GM23338 (cell line): ENCODE measurements at regions not wholly inside any gene's neighbourhood (a gene's known extent, or its start where the extent isn't known, plus 50 kb on each side); places are given as distances from the start of the nearest gene placed in this dataset.

Source experiments
- ATAC-seq: fragments of 200-7000 bp; cut with Tn5 transposase; 3 replicates; pipeline ENCODE4 v1.9.1; 2020
- DNase-seq: peaks from one replicate; pipeline ENCODE4 v3.0.0-alpha.2; 2015; ENCODE audit warnings: low spot score
- H2AFZ ChIP-seq: fragments of 200-600 bp; sonication (generic); 2 replicates; pipeline ENCODE4 v1.8.0; 2016; ENCODE audit warnings: antibody characterized with exemption, mild to moderate bottlenecking, moderate library complexity
- H3F3A ChIP-seq: fragments of 200-600 bp; sonication (generic); replicated peaks from 2 replicates; pipeline ENCODE4 v1.8.0; 2017; ENCODE audit warnings: antibody characterized with exemption, mixed run types, low read depth
- H3K27ac ChIP-seq: fragments of 200-600 bp; sonication (generic); 2 replicates; pipeline ENCODE4 v1.6.1; 2016; ENCODE audit warnings: low read depth
- H3K27me3 ChIP-seq: fragments of 200-600 bp; sonication (generic); 2 replicates; pipeline ENCODE4 v1.8.0; 2016; ENCODE audit warnings: mild to moderate bottlenecking, mixed run types, moderate library complexity; ENCODE audit not compliant: insufficient read depth
- H3K36me3 ChIP-seq: fragments of 200-600 bp; sonication (generic); 2 replicates; pipeline ENCODE4 v1.8.0; 2016; ENCODE audit warnings: mild to moderate bottlenecking; ENCODE audit not compliant: insufficient read depth
- H3K4me1 ChIP-seq: fragments of 200-600 bp; sonication (generic); 2 replicates; pipeline ENCODE4 v1.8.0; 2016; ENCODE audit warnings: mild to moderate bottlenecking, moderate library complexity; ENCODE audit not compliant: insufficient read depth
- H3K4me2 ChIP-seq: fragments of 200-600 bp; sonication (generic); 2 replicates; pipeline ENCODE4 v1.7.1; 2017; ENCODE audit warnings: mixed run types
- H3K4me3 ChIP-seq: fragments of 200-600 bp; sonication (generic); 2 replicates; pipeline ENCODE4 v1.6.1; 2016; ENCODE audit warnings: mixed run types
- H3K79me2 ChIP-seq: fragments of 200-600 bp; sonication (generic); replicated peaks from 2 replicates; pipeline ENCODE4 v1.8.0; 2017; ENCODE audit warnings: mild to moderate bottlenecking; ENCODE audit not compliant: insufficient read depth
- H3K9me2 ChIP-seq: fragments of 200-600 bp; sonication (generic); 2 replicates; pipeline ENCODE4 v1.8.0; 2017; ENCODE audit not compliant: insufficient read depth
- H4K20me1 ChIP-seq: fragments of 200-600 bp; sonication (generic); replicated peaks from 2 replicates; pipeline ENCODE4 v1.8.0; 2017; ENCODE audit warnings: mild to moderate bottlenecking; ENCODE audit not compliant: insufficient read depth
- H3K27ac Mint-ChIP-seq: 2 replicates; pipeline ENCODE4 v1.8.0; 2020; ENCODE audit warnings: inconsistent platforms, mild to moderate bottlenecking, moderate library complexity, mixed read lengths
- H3K27me3 Mint-ChIP-seq: 3 replicates; pipeline ENCODE4 v1.8.0; 2022; ENCODE audit warnings: low read depth, mild to moderate bottlenecking, moderate library complexity, mixed read lengths, inconsistent platforms; ENCODE audit not compliant: insufficient read depth, poor library complexity
- H3K36me3 Mint-ChIP-seq: 3 replicates; pipeline ENCODE4 v1.8.0; 2021; ENCODE audit warnings: low read depth, mild to moderate bottlenecking, inconsistent platforms, moderate library complexity, mixed read lengths
- H3K4me1 Mint-ChIP-seq: 3 replicates; pipeline ENCODE4 v1.8.0; 2020; ENCODE audit warnings: mild to moderate bottlenecking, inconsistent platforms, mixed read lengths
- H3K4me3 Mint-ChIP-seq: 3 replicates; pipeline ENCODE4 v1.8.0; 2021; ENCODE audit warnings: moderate library complexity, mild to moderate bottlenecking, inconsistent platforms, mixed read lengths
- H3K9me3 Mint-ChIP-seq: 3 replicates; pipeline ENCODE4 v1.8.0; 2020; ENCODE audit warnings: moderate library complexity, mild to moderate bottlenecking, inconsistent platforms, mixed read lengths
- CREB1 ChIP-seq: fragments of 250-450 bp; sonication (Bioruptor Pico); IDR thresholded peaks from 2 replicates; pipeline ENCODE4 v1.5.0; 2020; ENCODE audit warnings: low read depth, mild to moderate bottlenecking, moderate library complexity
- CTCF ChIP-seq, 2 experiments: fragments of 200-600 bp in 1 of 2; sonication (generic) in 1 of 2; conservative IDR thresholded peaks; 2 replicates each; pipeline versions ENCODE4 v1.5.1 to v1.6.1; 2016 to 2017; ENCODE audit warnings: antibody characterized with exemption in 2 of 2, low read depth in 2 of 2, mild to moderate bottlenecking in 2 of 2, moderate library complexity in 1 of 2
- NANOG ChIP-seq: IDR thresholded peaks from 2 replicates; pipeline ENCODE4 v1.6.1; 2016; ENCODE audit warnings: antibody characterized with exemption, borderline replicate concordance
- STAT1 ChIP-seq: IDR thresholded peaks from one replicate; pipeline ENCODE4 v1.6.1; 2016; ENCODE audit warnings: antibody characterized with exemption; ENCODE audit not compliant: unreplicated experiment
- ZNF331 ChIP-seq: fragments of 250-450 bp; sonication (Bioruptor Pico); IDR thresholded peaks from 2 replicates; pipeline ENCODE4 v1.5.0; 2020; ENCODE audit warnings: low read depth, mild to moderate bottlenecking, moderate library complexity
- ZNF462 ChIP-seq: fragments of 250-450 bp; sonication (Bioruptor Pico); IDR thresholded peaks from 2 replicates; pipeline ENCODE4 v1.5.0; 2020; ENCODE audit warnings: mild to moderate bottlenecking, moderate library complexity

- no peak for TF ChIP-seq ZNF462 (CRISPR knock-in tag)
Measured at GRCh38 chr2:56113382-56113975, 70.3 kb upstream of the CCDC85A start (continued).

- H4K20me1 ChIP-seq: no peaks in the 10 kb centered on the region
- H3K27ac ChIP-seq: peak overlapping the region; percentile 3; the same call in 1 of the 2 replicates
- H3K4me3 Mint-ChIP-seq: peak overlapping the region; percentile 57
- H3K79me2 ChIP-seq: no peaks in the 10 kb centered on the region
- H3K27me3 ChIP-seq: no peaks in the 10 kb centered on the region
- peaks cover 47% of the 10 kb centered on the region for H3K4me1 Mint-ChIP-seq
- H2AFZ ChIP-seq: peak overlapping the region; percentile 3; the same call in 1 of the 2 replicates
- H3K27me3 Mint-ChIP-seq: peaks cover 2% of the 10 kb centered on the region
- peaks cover 2% of the 10 kb centered on the region; the same call in 1 of the 2 replicates for H3K9me2 ChIP-seq
- H3K4me3 ChIP-seq: peak overlapping the region; percentile 26
- H3F3A ChIP-seq: no peaks in the 10 kb centered on the region
- peaks cover 20% of the 10 kb centered on the region; the same call in 2 of the 3 replicates for H3K36me3 Mint-ChIP-seq
- peaks cover 3% of the 10 kb centered on the region; the same call in 1 of the 3 replicates for H3K9me3 Mint-ChIP-seq
- H3K4me1 ChIP-seq: peaks cover 34% of the 10 kb centered on the region
- ATAC-seq (peak; percentile 75), DNase-seq (peak; percentile 79)
- no peak for TF ChIP-seq CTCF (conservative IDR thresholded peaks at IDR 0.05; ENCODE audit: low read depth in 2 of 2)
- TF ChIP-seq NANOG: no peak
- TF ChIP-seq CREB1 (CRISPR knock-in tag): no peak
- no peak for TF ChIP-seq ZNF331 (CRISPR knock-in tag)
- TF ChIP-seq ZNF462 (CRISPR knock-in tag): no peak
- no peak for TF ChIP-seq STAT1
- peak overlapping the region; percentile 42 for H3K4me2 ChIP-seq
- H3K36me3 ChIP-seq: no peaks in the 10 kb centered on the region
- H3K27ac Mint-ChIP-seq: peak overlapping the region; percentile 86
Measured at GRCh38 chr2:56117764-56118163, 66.0 kb upstream of the CCDC85A start.
